Retina (tissue), 1 donor: ENCODE measurements at regions not wholly inside any gene's neighbourhood (a gene's known extent, or its start where the extent isn't known, plus 50 kb on each side); places are given as distances from the start of the nearest gene placed in this dataset.
"Not testable (repeated sequence)": the region's sequence is repeated elsewhere in the genome, so short reads cannot be mapped to it uniquely, and the experiment has no call there.

ENCODE experiments used
- DNase-seq: peaks from one replicate; pipeline ENCODE4 v3.0.0-alpha.2; 2016

GRCh38 chr2:65775839-65776238 lies 343.4 kb upstream of the SPRED2 start:
- DNase-seq = no peak

- DNase-seq = no peak
These were observed 335.5 kb upstream of the SPRED2 start for GRCh38 chr2:65767946-65768345.

- no peak for DNase-seq
These were observed 334.4 kb upstream of the SPRED2 start for GRCh38 chr2:65766768-65767267.

- no peak for DNase-seq
These were observed 333.0 kb upstream of the SPRED2 start for GRCh38 chr2:65765376-65765775.

- no peak for DNase-seq
These were observed 329.7 kb upstream of the SPRED2 start for GRCh38 chr2:65762068-65762467.

GRCh38 chr2:65754219-65754618 lies 321.8 kb upstream of the SPRED2 start:
- no peak for DNase-seq

GRCh38 chr2:65751408-65751807 lies 319.0 kb upstream of the SPRED2 start:
- DNase-seq = no peak

GRCh38 chr2:65749545-65749944 lies 317.1 kb upstream of the SPRED2 start:
- no peak for DNase-seq

GRCh38 chr2:65747875-65748274 lies 315.5 kb upstream of the SPRED2 start:
- DNase-seq = not testable (repeated sequence)

GRCh38 chr2:65746931-65747675 lies 314.7 kb upstream of the SPRED2 start:
- DNase-seq = peak; percentile 37

- DNase-seq = no peak
These were observed 312.2 kb upstream of the SPRED2 start for GRCh38 chr2:65744477-65745200.

GRCh38 chr2:65742977-65743376 lies 310.6 kb upstream of the SPRED2 start:
- no peak for DNase-seq

GRCh38 chr2:65739927-65740326 lies 307.5 kb upstream of the SPRED2 start:
- DNase-seq = no peak

GRCh38 chr2:65737452-65738011 lies 305.1 kb upstream of the SPRED2 start:
- DNase-seq = no peak

- no peak for DNase-seq
These were observed 299.1 kb upstream of the SPRED2 start for GRCh38 chr2:65731476-65731875.

- no peak for DNase-seq
These were observed 297.8 kb upstream of the SPRED2 start for GRCh38 chr2:65730186-65730585.

- DNase-seq = no peak
These were observed 296.8 kb upstream of the SPRED2 start for GRCh38 chr2:65729246-65729645.

GRCh38 chr2:65728477-65729180 lies 296.2 kb upstream of the SPRED2 start:
- no peak for DNase-seq

- no peak for DNase-seq
These were observed 295.4 kb upstream of the SPRED2 start for GRCh38 chr2:65727816-65728215.

- no peak for DNase-seq
These were observed 295.0 kb upstream of the SPRED2 start for GRCh38 chr2:65727381-65727780.

- no peak for DNase-seq
These were observed 292.4 kb upstream of the SPRED2 start for GRCh38 chr2:65724752-65725151.

- no peak for DNase-seq
These were observed 291.9 kb upstream of the SPRED2 start for GRCh38 chr2:65724336-65724735.
